BJ (cell line): ENCODE measurements at regions not wholly inside any gene's neighbourhood (a gene's known extent, or its start where the extent isn't known, plus 50 kb on each side); places are given as distances from the start of the nearest gene placed in this dataset.

Experiments used
- CTCF ChIA-PET: fragments of 350-600 bp; formaldehyde crosslinking; extraction: SDS; loops from one replicate; lab custom pipeline; 2021; ENCODE audit warnings: antibody characterized with exemption, inconsistent platforms; lab: Yijun Ruan, JAX
- POLR2A ChIA-PET: fragments of 300-600 bp; sonication (Branson Sonifier 250); formaldehyde crosslinking; extraction: SDS; loops from one replicate; lab custom pipeline; 2021; ENCODE audit warnings: antibody characterized with exemption; lab: Charles Lee
- DNase-seq: peaks from one replicate; pipeline ENCODE4 v3.0.0-alpha.2; 2011; ENCODE audit warnings: low read depth
- H3K27me3 ChIP-seq: 2 replicates; pipeline ENCODE4 v1.6.0; 2011; ENCODE audit warnings: low read length; ENCODE audit not compliant: control insufficient read depth, insufficient read depth
- H3K36me3 ChIP-seq: 2 replicates; pipeline ENCODE4 v1.5.1; 2011; ENCODE audit warnings: low read length; ENCODE audit not compliant: control insufficient read depth, insufficient read depth
- H3K4me3 ChIP-seq: 2 replicates; pipeline ENCODE4 v1.5.1; 2011; ENCODE audit warnings: low read depth, mild to moderate bottlenecking, control low read depth, low read length
- TF ChIP-seq, protein P1 (sequence below): IDR thresholded peaks from 2 replicates; pipeline ENCODE4 v1.5.1; 2011; ENCODE audit warnings: low read depth, mild to moderate bottlenecking, control low read depth, inconsistent platforms, low read length, moderate library complexity; ENCODE audit not compliant: insufficient read depth

DNA sequence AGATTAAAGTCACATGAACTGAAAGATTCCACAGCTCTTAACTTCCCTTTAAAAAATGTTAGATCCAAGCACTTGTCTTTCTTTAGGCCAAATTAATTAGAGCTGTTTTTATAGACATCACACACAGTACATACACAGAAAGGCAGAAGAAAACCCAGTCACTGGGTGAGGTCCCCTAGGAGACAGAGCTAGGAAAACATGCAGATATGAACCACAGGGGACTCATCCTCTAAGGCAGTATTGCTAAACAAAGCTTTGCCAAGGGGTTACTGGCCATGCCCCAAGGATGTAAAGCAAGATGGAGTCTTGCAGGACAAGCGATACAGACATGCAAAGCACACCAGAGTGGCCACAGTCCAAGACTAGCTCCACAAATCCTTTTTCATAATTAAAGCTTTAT lies 227.0 kb downstream of the SEMA6A start:
- POLR2A ChIA-PET = no interaction called here
- no peak for DNase-seq
- Histone ChIP-seq H3K36me3 (no peaks in the 10 kb centered on the region), H3K27me3 (no peaks in the 10 kb centered on the region), H3K4me3 (no peak overlapping the region)
- TF ChIP-seq, protein P1, sequence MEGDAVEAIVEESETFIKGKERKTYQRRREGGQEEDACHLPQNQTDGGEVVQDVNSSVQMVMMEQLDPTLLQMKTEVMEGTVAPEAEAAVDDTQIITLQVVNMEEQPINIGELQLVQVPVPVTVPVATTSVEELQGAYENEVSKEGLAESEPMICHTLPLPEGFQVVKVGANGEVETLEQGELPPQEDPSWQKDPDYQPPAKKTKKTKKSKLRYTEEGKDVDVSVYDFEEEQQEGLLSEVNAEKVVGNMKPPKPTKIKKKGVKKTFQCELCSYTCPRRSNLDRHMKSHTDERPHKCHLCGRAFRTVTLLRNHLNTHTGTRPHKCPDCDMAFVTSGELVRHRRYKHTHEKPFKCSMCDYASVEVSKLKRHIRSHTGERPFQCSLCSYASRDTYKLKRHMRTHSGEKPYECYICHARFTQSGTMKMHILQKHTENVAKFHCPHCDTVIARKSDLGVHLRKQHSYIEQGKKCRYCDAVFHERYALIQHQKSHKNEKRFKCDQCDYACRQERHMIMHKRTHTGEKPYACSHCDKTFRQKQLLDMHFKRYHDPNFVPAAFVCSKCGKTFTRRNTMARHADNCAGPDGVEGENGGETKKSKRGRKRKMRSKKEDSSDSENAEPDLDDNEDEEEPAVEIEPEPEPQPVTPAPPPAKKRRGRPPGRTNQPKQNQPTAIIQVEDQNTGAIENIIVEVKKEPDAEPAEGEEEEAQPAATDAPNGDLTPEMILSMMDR = no peak
- CTCF ChIA-PET = interaction anchor here (1.4 kb wide), 1 partner anchor 12 kb away, joined by 4 read pairs; no protein-coding TSS in a partner anchor

DNA sequence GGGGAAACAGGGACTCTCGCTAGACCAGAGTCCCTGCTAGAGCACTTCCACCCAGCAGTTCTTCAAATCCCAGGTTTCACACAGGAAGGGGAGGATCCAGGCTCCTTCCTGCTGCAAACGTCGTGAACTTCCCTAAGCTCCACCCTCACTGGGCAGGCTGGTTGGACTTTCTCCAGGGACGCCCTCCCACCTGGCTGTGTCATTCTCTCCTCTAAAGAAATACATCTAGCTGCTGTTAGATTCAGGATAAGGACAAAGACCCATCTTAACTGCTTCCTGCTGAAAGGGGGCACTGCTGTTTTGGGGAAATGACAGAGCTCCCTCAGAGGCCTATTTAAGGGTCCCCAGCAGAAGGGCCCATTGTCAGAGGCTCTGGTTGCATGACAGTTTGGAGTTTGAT lies 230.7 kb downstream of the SEMA6A start:
- TF ChIP-seq, protein P1 = no peak
- no peak for DNase-seq

More for the DNA sequence above, 230.7 kb downstream of the SEMA6A start:
- H3K4me3 ChIP-seq = no peak overlapping the region
- H3K36me3 ChIP-seq = no peaks in the 10 kb centered on the region
- ChIA-PET CTCF (interaction anchor here (1.0 kb wide), 1 partner anchor 16 kb away, joined by 3 read pairs; no protein-coding TSS in a partner anchor), POLR2A (no interaction called here)
- no peaks in the 10 kb centered on the region for H3K27me3 ChIP-seq
